WTC11 (cell line): ENCODE measurements at regions not wholly inside any gene's neighbourhood (a gene's known extent, or its start where the extent isn't known, plus 50 kb on each side); places are given as distances from the start of the nearest gene placed in this dataset.

Source experiments
- ATAC-seq: fragments of 200-7000 bp; cut with Tn5 transposase; 2 replicates; pipeline ENCODE4 v1.10.0; 2021; ENCODE audit warnings: mild to moderate bottlenecking, moderate library complexity
- CTCF ChIA-PET: fragments of 300-600 bp; sonication (Branson Sonifier 250); formaldehyde crosslinking; loops from one replicate; lab custom pipeline; 2021; ENCODE audit warnings: antibody characterized with exemption; lab: Charles Lee
- POLR2A ChIA-PET: fragments of 350-600 bp; sonication (Branson Sonifier 250); formaldehyde crosslinking; loops from one replicate; lab custom pipeline; 2021; ENCODE audit warnings: antibody characterized with exemption; lab: Charles Lee
- DNase-seq: peaks from one replicate; pipeline ENCODE4 v3.0.0; 2021; ENCODE audit warnings: low spot score
- H3K27ac Mint-ChIP-seq: 2 replicates; pipeline ENCODE4 v1.8.0; 2021; ENCODE audit warnings: mixed read lengths
- H3K27me3 Mint-ChIP-seq: 2 replicates; pipeline ENCODE4 v1.8.0; 2021; ENCODE audit warnings: low read depth, mild to moderate bottlenecking, moderate library complexity, mixed read lengths
- H3K36me3 Mint-ChIP-seq: 2 replicates; pipeline ENCODE4 v1.8.0; 2021; ENCODE audit warnings: mixed read lengths
- H3K4me1 Mint-ChIP-seq: 2 replicates; pipeline ENCODE4 v1.8.0; 2022; ENCODE audit warnings: mixed read lengths
- H3K4me3 Mint-ChIP-seq: 2 replicates; pipeline ENCODE4 v1.8.0; 2021; ENCODE audit warnings: mild to moderate bottlenecking, moderate library complexity, mixed read lengths
- H3K9me3 Mint-ChIP-seq: 2 replicates; pipeline ENCODE4 v1.8.0; 2021; ENCODE audit warnings: mixed read lengths
- E2F5 ChIP-seq: sonication (generic); formaldehyde crosslinking; IDR thresholded peaks from 2 replicates; pipeline ENCODE4 v1.8.1; 2022; ENCODE audit warnings: mild to moderate bottlenecking, moderate library complexity, missing genetic modification reagents
- ELF4 ChIP-seq: sonication (generic); formaldehyde crosslinking; IDR thresholded peaks from 2 replicates; pipeline ENCODE4 v1.8.1; 2022; ENCODE audit warnings: low read depth, mild to moderate bottlenecking, moderate library complexity, missing genetic modification reagents
- ESRRA ChIP-seq: sonication (generic); formaldehyde crosslinking; IDR thresholded peaks from 2 replicates; pipeline ENCODE4 v1.8.1; 2022; ENCODE audit warnings: mild to moderate bottlenecking, missing genetic modification reagents, borderline replicate concordance
- FOXK1 ChIP-seq: sonication (generic); formaldehyde crosslinking; IDR thresholded peaks from 2 replicates; pipeline ENCODE4 v1.8.0; 2022; ENCODE audit warnings: mild to moderate bottlenecking, moderate library complexity, missing genetic modification reagents
- FOXP4 ChIP-seq: sonication (generic); formaldehyde crosslinking; IDR thresholded peaks from 2 replicates; pipeline ENCODE4 v1.8.0; 2022; ENCODE audit warnings: mild to moderate bottlenecking, missing genetic modification reagents
- GRHL2 ChIP-seq: fragments of 250-450 bp; sonication (Bioruptor Pico); IDR thresholded peaks from 2 replicates; pipeline ENCODE4 v1.8.0; 2022; ENCODE audit warnings: mild to moderate bottlenecking, moderate library complexity; ENCODE audit not compliant: insufficient replicate concordance, severe bottlenecking
- GTF2I ChIP-seq: fragments of 250-450 bp; sonication (Bioruptor Pico); conservative IDR thresholded peaks from 2 replicates; pipeline ENCODE4 v1.4.0; 2021; ENCODE audit warnings: mild to moderate bottlenecking
- JUN ChIP-seq: sonication (generic); formaldehyde crosslinking; IDR thresholded peaks from 2 replicates; pipeline ENCODE4 v1.8.0; 2023; ENCODE audit warnings: mild to moderate bottlenecking, missing genetic modification reagents
- MYBL2 ChIP-seq: sonication (generic); formaldehyde crosslinking; IDR thresholded peaks from 2 replicates; pipeline ENCODE4 v1.8.1; 2023; ENCODE audit warnings: mild to moderate bottlenecking, moderate library complexity, missing genetic modification reagents
- NFE2L1 ChIP-seq: sonication (generic); formaldehyde crosslinking; IDR thresholded peaks from 2 replicates; pipeline ENCODE4 v1.8.1; 2023; ENCODE audit warnings: missing genetic modification reagents
- SP1 ChIP-seq: sonication (generic); formaldehyde crosslinking; conservative IDR thresholded peaks from 2 replicates; pipeline ENCODE4 v1.8.1; 2022; ENCODE audit warnings: missing genetic modification reagents
- TF ChIP-seq, protein P1 (sequence below): fragments of 250-450 bp; sonication (Bioruptor Pico); IDR thresholded peaks from 2 replicates; pipeline ENCODE4 v1.9.0; 2021; ENCODE audit warnings: moderate library complexity, mild to moderate bottlenecking, inconsistent platforms, borderline replicate concordance
- TF ChIP-seq, protein P2 (sequence below): fragments of 250-450 bp; sonication (Bioruptor Pico); IDR thresholded peaks from 2 replicates; pipeline ENCODE4 v1.9.0; 2021; ENCODE audit warnings: mild to moderate bottlenecking
- TF ChIP-seq, protein P3 (sequence below): sonication (generic); formaldehyde crosslinking; IDR thresholded peaks from 2 replicates; pipeline ENCODE4 v1.8.1; 2022; ENCODE audit warnings: missing genetic modification reagents, borderline replicate concordance
- TF ChIP-seq, protein P4 (sequence below): sonication (generic); formaldehyde crosslinking; IDR thresholded peaks from 2 replicates; pipeline ENCODE4 v1.8.1; 2023; ENCODE audit warnings: mild to moderate bottlenecking, missing genetic modification reagents
- TF ChIP-seq, protein P5 (sequence below): fragments of 250-450 bp; sonication (Bioruptor Pico); IDR thresholded peaks from 2 replicates; pipeline ENCODE4 v2.1.2; 2022; ENCODE audit warnings: mild to moderate bottlenecking, moderate library complexity
- TF ChIP-seq, protein P6 (sequence below): sonication (generic); formaldehyde crosslinking; conservative IDR thresholded peaks from 2 replicates; pipeline ENCODE4 v1.8.1; 2022; ENCODE audit warnings: mild to moderate bottlenecking, missing genetic modification reagents
- TF ChIP-seq, protein P7 (sequence below): sonication (generic); formaldehyde crosslinking; IDR thresholded peaks from 2 replicates; pipeline ENCODE4 v1.8.0; 2023; ENCODE audit warnings: missing genetic modification reagents, mild to moderate bottlenecking, borderline replicate concordance

DNA sequence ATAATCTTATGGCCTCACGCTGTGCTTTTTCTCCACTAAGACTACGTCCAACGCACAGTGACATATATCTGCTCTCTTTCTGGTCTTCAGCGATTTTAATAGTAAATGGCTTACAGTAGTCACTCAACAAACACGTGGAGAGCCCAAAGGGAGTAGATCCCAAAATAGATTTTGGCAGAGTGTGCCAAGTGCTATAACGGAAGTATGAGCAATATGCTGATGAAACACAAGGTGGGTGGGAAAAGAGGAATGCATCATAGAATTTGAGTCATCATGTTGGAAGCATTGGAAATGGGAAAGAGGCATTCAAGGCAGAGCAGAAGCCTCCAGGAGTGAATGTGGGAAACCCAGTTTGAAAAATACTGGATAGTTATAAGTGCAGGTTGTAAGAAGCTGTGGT is 129.1 kb upstream of the LDB2 start:
- peaks cover 15% of the 10 kb centered on the region for H3K9me3 Mint-ChIP-seq
- ChIA-PET POLR2A (no interaction called here), CTCF (no interaction called here)
- no peak for DNase-seq
- no peak overlapping the region for H3K27ac Mint-ChIP-seq
- H3K4me1 Mint-ChIP-seq: peaks cover 18% of the 10 kb centered on the region
- peaks cover 26% of the 10 kb centered on the region for H3K27me3 Mint-ChIP-seq
- no peak overlapping the region for H3K4me3 Mint-ChIP-seq
- peaks cover 14% of the 10 kb centered on the region for H3K36me3 Mint-ChIP-seq
- ATAC-seq: no peak
- TF ChIP-seq MYBL2 (CRISPR knock-in tag): no peak
- no peak for TF ChIP-seq GTF2I (CRISPR knock-in tag)
- TF ChIP-seq ELF4 (CRISPR knock-in tag): no peak
- TF ChIP-seq, protein P1, sequence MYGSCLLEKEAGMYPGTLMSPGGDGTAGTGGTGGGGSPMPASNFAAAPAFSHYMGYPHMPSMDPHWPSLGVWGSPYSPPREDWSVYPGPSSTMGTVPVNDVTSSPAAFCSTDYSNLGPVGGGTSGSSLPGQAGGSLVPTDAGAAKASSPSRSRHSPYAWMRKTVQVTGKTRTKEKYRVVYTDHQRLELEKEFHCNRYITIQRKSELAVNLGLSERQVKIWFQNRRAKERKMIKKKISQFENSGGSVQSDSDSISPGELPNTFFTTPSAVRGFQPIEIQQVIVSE (CRISPR knock-in tag): no peak
- TF ChIP-seq SP1 (CRISPR knock-in tag): no peak
- TF ChIP-seq, protein P2, sequence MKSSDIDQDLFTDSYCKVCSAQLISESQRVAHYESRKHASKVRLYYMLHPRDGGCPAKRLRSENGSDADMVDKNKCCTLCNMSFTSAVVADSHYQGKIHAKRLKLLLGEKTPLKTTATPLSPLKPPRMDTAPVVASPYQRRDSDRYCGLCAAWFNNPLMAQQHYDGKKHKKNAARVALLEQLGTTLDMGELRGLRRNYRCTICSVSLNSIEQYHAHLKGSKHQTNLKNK: no peak
- TF ChIP-seq ESRRA (CRISPR knock-in tag): no peak
- no peak for TF ChIP-seq GRHL2
- no peak for TF ChIP-seq NFE2L1 (CRISPR knock-in tag)
- TF ChIP-seq FOXP4 (CRISPR knock-in tag): no peak
- no peak for TF ChIP-seq JUN (CRISPR knock-in tag)
- TF ChIP-seq, protein P3, sequence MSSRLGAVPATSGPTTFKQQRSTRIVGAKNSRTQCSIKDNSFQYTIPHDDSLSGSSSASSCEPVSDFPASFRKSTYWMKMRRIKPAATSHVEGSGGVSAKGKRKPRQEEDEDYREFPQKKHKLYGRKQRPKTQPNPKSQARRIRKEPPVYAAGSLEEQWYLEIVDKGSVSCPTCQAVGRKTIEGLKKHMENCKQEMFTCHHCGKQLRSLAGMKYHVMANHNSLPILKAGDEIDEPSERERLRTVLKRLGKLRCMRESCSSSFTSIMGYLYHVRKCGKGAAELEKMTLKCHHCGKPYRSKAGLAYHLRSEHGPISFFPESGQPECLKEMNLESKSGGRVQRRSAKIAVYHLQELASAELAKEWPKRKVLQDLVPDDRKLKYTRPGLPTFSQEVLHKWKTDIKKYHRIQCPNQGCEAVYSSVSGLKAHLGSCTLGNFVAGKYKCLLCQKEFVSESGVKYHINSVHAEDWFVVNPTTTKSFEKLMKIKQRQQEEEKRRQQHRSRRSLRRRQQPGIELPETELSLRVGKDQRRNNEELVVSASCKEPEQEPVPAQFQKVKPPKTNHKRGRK (CRISPR knock-in tag): no peak
- TF ChIP-seq, protein P4, sequence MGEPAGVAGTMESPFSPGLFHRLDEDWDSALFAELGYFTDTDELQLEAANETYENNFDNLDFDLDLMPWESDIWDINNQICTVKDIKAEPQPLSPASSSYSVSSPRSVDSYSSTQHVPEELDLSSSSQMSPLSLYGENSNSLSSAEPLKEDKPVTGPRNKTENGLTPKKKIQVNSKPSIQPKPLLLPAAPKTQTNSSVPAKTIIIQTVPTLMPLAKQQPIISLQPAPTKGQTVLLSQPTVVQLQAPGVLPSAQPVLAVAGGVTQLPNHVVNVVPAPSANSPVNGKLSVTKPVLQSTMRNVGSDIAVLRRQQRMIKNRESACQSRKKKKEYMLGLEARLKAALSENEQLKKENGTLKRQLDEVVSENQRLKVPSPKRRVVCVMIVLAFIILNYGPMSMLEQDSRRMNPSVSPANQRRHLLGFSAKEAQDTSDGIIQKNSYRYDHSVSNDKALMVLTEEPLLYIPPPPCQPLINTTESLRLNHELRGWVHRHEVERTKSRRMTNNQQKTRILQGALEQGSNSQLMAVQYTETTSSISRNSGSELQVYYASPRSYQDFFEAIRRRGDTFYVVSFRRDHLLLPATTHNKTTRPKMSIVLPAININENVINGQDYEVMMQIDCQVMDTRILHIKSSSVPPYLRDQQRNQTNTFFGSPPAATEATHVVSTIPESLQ (CRISPR knock-in tag): no peak

- Mint-ChIP-seq H3K27ac (no peak overlapping the region), H3K4me1 (peaks cover 21% of the 10 kb centered on the region), H3K9me3 (peaks cover 12% of the 10 kb centered on the region), H3K27me3 (peaks cover 32% of the 10 kb centered on the region), H3K4me3 (no peak overlapping the region), H3K36me3 (peaks cover 11% of the 10 kb centered on the region)
- DNase-seq: no peak
- ChIA-PET POLR2A (no interaction called here), CTCF (no interaction called here)
- ATAC-seq: no peak
- TF ChIP-seq, protein P3 (CRISPR knock-in tag): no peak
- TF ChIP-seq, protein P5, sequence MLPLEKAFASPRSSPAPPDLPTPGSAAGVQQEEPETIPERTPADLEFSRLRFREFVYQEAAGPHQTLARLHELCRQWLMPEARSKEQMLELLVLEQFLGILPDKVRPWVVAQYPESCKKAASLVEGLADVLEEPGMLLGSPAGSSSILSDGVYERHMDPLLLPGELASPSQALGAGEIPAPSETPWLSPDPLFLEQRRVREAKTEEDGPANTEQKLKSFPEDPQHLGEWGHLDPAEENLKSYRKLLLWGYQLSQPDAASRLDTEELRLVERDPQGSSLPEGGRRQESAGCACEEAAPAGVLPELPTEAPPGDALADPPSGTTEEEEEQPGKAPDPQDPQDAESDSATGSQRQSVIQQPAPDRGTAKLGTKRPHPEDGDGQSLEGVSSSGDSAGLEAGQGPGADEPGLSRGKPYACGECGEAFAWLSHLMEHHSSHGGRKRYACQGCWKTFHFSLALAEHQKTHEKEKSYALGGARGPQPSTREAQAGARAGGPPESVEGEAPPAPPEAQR (CRISPR knock-in tag): no peak
- TF ChIP-seq FOXK1 (CRISPR knock-in tag): no peak
- TF ChIP-seq, protein P6, sequence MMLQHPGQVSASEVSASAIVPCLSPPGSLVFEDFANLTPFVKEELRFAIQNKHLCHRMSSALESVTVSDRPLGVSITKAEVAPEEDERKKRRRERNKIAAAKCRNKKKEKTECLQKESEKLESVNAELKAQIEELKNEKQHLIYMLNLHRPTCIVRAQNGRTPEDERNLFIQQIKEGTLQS (CRISPR knock-in tag): no peak
- TF ChIP-seq, protein P7, sequence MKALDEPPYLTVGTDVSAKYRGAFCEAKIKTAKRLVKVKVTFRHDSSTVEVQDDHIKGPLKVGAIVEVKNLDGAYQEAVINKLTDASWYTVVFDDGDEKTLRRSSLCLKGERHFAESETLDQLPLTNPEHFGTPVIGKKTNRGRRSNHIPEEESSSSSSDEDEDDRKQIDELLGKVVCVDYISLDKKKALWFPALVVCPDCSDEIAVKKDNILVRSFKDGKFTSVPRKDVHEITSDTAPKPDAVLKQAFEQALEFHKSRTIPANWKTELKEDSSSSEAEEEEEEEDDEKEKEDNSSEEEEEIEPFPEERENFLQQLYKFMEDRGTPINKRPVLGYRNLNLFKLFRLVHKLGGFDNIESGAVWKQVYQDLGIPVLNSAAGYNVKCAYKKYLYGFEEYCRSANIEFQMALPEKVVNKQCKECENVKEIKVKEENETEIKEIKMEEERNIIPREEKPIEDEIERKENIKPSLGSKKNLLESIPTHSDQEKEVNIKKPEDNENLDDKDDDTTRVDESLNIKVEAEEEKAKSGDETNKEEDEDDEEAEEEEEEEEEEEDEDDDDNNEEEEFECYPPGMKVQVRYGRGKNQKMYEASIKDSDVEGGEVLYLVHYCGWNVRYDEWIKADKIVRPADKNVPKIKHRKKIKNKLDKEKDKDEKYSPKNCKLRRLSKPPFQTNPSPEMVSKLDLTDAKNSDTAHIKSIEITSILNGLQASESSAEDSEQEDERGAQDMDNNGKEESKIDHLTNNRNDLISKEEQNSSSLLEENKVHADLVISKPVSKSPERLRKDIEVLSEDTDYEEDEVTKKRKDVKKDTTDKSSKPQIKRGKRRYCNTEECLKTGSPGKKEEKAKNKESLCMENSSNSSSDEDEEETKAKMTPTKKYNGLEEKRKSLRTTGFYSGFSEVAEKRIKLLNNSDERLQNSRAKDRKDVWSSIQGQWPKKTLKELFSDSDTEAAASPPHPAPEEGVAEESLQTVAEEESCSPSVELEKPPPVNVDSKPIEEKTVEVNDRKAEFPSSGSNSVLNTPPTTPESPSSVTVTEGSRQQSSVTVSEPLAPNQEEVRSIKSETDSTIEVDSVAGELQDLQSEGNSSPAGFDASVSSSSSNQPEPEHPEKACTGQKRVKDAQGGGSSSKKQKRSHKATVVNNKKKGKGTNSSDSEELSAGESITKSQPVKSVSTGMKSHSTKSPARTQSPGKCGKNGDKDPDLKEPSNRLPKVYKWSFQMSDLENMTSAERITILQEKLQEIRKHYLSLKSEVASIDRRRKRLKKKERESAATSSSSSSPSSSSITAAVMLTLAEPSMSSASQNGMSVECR (CRISPR knock-in tag): no peak
- TF ChIP-seq E2F5: no peak
Measured at GRCh38 chr4:17024425-17024824, 126.0 kb upstream of the LDB2 start.
